SKM-1 treated with dmso at 0.1 percent for 144 hours (cell line): ENCODE measurements at regions not wholly inside any gene's neighbourhood (a gene's known extent, or its start where the extent isn't known, plus 50 kb on each side); places are given as distances from the start of the nearest gene placed in this dataset.

Experiments
- DNase-seq: peaks from one replicate; lab custom pipeline; 2025; ENCODE audit not compliant: unreplicated experiment; lab: John Stamatoyannopoulos, UW

DNA sequence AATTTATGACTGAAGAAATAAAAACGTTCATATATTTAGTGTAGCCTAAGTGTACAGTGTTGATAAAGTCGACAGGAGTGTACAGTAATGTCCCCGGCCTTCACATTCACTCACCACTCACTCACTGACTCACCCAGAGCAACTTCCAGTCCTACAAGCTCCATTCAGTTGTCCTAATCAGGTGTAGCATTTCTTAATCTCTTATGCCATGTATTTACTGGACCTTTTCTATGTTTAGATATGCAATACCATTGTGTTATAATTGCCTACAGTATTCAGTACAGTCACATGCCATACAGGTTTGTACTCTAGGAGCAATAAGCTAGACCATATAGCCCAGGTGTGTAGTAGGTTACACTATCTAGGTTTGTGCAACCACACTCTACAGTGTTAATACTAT is 610.2 kb upstream of the NOX3 start:
- DNase-seq = no peak

DNA sequence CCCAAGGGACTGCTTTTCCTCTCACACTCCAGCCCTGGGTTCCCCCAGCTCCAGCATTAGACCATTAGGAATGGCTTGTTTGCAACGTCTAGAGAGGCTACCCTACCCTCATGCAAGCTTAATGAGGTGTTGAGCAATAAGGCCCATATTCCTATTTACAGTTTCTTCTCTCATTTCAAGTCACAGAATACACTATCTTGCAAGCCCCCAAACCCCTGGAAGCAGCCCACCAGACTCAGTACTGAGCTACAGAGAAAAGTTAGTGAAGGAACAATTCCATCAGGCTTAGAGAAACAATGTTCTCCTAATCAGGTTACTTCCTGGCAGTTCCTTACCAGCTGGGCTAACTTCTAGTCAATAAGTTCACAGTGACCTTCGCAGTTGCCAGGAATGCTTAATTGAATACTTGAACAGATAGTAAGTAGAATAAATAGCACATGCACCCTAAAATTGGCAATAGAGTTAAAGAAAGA is 606.5 kb upstream of the NOX3 start:
- DNase-seq = no peak

DNA sequence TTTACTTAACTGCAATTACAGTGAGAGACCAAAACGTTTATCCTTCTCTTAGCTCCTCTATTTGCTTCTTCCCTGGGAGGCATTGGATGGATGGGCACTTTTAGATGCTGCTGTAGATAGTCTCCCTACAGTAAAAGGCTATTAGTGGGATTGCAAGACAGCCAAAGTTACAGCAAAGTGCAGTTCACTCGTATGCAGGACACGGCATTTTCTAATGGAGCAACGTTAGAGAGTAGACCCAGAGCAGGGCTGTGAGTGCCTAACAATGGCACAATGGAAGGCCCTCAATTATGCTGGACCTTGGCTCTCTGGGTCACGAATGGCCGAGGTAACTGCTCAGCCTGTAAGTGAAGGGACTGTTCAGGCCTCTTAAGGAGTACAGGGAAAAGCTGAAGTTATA is 605.8 kb upstream of the NOX3 start:
- no peak for DNase-seq

DNA sequence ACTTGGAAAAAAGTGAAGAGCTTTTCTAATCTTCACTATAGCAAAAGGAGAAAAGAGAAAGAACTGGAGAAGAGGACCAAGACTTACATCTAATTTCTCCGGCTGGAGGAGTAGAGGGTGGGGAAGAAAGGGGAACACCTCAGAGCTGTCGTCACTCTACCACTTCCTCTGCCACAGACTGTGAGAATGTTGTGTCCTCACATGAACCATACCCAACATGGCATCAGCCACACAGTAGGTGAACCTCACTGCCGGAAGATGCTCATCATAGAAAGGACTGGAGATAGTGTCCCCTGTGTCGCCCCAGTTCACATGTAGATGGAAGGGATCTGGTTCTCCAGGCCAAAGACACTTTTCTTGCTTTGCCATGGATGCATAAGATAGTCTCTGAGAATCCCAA is 604.4 kb upstream of the NOX3 start:
- peak; percentile 41 for DNase-seq

DNA sequence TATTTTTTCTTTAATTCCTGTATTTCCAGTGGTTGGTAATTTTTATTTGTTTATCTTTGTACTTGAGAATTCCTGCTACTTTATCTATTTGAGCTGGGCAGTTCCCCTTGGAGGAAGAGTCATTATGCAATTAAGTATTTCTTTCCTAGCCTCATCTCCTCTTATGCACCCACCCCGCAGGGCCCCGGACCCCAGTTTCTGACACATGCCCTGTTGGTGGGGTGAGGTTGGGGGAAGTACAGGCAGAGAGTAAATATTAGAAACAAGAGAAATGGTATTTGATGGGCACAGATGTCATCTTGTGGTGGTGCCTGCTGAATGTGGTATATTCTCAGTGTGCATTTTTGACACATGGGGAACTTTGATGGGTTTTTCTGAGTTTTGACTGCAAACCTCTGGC is 602.7 kb upstream of the NOX3 start:
- DNase-seq = no peak

DNA sequence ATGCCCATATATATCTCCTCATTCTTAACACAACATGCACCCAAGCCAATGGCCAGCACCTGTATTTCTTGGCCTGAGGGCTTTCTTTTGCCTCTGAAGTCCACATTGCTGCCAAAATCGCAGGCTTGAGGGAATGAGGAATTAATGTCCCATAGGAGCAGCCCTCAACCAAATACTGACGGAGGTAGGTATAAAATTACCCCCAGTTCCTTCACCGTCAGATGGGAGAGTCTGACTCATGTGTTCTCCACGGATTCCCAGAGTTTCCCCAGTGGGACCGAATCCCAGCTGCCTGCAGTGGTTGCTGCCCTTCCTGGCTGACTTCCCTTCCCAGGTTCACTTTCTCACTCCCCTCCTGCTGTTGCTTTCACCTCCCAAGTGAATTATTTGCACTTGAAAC is 602.2 kb upstream of the NOX3 start:
- no peak for DNase-seq

DNA sequence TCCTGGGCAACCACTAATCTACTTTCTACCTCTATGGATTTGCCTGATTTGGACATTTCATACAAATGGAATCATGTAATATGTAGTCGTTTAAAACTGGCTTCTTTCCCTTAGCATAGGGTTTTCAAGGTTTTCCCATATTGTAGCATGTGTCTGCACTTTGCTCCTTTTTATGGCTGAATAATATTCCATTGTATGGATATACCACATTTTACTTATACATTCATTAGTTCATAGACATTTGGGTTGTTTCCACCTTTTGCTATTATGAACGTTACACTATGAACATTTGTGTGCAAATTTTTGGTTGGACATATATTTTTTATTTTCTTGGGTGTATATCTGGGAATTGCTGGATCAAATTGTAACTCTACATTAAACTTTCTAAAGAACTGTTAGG is 600.4 kb upstream of the NOX3 start:
- DNase-seq = no peak

DNA sequence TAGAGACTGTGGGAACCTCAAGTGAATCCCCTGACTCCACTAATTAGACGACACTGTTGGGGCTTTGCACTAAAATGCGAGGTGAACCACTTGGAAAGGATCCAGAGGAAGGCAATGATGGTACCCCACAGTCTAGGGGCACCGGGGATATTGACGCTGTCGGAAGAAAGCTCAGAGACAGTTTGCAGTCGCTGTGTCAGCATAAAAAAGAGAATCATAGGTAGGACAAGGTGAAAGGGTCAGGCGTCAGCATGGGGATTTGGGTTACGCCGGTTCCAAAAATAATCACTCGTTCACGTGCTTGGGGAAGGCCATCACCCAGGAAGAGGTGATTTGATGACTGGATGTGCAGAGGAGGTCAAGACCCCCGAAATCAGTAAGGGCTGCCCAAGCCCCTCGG is 598.0 kb upstream of the NOX3 start:
- DNase-seq = no peak

DNA sequence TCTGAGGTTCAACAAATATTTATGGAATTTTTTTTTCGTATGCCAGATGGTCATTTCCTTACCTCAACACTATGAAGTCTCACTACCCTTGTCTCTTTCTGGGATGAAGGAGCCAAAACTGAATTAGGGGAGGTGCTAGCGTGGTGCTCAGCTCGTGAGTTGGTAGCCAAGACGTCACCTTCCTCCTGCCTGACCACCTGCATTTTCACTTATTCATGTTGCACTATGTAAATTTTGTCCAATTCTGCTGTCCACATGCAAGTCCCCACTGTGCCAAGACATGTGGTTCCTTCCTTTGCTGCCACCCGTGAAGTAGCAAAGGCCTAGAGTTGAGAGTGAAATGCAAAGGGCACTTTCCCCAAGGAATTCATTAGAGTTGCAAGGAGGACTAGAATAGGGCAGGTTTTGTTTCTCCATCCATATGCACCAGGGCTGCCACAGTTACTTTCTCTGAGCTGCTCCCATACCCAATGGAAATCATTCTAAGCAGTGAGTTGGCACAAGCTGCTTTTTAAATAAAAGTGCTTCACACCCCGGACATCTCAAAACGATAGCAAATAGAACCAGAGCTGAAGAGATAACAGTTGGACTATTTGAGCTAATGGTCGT is 591.3 kb upstream of the NOX3 start:
- DNase-seq = no peak

DNA sequence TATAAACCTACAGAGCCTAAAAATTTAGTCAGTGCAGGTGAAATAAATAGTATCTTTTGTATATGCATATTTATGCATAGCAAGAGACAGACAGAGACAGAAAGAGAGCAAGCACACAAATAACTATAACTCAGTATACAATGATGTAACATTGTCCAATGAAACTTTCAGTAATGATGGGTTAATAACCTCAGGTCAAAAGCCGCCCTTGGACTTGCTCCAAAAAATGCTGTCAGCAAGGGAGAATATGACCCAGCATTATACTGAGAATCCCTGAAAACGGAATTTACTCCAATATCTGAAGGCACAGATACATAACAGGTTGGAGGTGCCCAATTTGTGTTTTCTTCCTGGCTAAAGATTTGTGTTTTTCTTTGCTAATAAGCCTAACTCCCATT is 590.6 kb upstream of the NOX3 start:
- DNase-seq = no peak

DNA sequence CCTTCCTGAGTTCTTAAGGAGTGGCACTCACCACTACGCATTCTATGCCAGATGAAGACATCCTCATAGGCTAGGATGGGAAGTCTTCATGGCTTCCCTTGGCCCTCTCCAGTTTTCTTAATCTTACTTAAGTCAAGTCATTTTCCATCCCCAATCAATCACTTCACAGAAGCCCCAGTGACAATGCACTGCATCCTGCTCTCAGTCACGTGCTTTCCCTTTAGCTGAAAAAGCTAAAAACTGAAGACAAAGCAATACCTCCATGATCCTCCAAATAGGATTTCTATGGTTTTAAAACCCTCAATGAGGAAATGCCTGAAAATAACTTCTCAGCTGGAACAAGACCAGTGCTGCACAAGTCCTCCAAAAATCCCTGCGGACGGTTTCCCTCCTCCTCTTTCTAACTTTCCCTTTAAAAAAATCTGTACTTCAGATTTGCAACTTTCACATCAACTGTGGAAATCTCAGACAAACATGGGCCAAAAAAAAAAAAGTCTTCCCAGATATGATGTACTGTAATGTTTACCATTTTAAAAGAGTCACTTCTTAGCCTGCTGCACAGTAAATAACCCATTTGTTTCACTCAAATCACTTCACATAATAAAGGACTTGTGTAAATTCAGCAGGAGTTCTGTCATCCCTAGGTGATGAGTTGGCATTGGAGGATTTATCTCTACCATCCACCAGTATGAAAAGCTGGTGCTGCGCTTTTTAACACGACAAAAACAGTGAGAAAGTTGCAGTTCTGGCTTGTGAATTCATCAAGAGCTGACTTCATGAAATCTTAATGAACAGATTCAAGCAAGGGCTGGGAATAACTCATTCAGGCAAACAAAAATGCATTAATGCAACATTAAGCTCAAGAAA is 590.0 kb upstream of the NOX3 start:
- DNase-seq = no peak

DNA sequence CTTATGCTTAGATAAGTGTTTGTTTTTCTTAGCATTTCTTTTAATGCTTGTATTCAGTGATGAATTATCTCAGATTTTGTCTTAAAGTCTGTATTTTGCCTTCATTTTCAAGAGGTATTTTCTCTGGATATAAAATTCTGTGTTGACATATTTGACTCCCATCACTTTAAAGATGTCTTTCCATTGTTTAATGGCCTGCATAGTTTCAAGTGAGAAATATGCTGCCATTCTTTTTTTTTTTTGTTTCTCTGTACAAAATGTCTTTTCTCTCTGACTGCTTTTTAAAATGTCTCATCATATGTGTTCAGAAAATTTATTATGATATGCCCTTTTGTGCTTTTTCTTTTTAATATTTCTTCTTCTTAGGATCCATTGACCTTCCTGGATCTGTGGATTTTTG is 578.0 kb upstream of the NOX3 start:
- DNase-seq = no peak

DNA sequence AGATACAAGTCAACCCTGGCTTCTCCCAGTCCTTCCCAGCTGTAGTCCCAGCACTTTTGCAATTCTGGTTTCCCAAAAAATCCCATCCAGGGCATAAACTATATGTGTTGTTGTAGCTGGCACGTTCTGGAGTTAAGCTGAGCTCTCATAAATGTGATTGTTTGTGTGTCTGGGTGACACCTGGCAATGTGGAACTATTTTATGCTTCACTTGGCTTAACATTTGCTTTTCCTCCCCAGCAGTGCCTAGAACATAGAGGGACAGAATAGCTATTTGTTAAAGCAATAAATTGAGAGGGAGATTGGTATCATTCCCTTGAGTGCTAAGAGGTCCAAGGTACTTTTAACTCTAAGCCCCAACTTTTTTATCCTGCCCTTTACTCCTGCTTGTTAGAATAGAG is 575.9 kb upstream of the NOX3 start:
- no peak for DNase-seq

DNA sequence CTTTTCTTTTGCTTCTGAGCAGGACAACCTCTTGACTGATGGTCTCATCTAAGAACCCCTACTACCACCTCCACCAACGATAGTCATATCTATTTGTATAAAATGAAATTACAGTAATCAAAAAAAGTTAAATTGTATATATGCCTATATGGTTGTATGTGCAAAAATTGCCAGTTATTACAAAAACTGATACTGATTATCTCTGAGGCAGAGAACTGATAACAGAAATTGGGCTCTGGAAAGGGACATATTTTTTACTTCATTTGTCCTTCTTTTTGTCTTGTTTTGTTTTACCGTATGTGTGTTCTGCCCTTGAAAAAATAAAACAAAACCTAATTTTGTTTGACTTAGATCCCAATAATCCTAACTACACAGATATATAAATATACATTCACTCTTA is 574.4 kb upstream of the NOX3 start:
- no peak for DNase-seq

DNA sequence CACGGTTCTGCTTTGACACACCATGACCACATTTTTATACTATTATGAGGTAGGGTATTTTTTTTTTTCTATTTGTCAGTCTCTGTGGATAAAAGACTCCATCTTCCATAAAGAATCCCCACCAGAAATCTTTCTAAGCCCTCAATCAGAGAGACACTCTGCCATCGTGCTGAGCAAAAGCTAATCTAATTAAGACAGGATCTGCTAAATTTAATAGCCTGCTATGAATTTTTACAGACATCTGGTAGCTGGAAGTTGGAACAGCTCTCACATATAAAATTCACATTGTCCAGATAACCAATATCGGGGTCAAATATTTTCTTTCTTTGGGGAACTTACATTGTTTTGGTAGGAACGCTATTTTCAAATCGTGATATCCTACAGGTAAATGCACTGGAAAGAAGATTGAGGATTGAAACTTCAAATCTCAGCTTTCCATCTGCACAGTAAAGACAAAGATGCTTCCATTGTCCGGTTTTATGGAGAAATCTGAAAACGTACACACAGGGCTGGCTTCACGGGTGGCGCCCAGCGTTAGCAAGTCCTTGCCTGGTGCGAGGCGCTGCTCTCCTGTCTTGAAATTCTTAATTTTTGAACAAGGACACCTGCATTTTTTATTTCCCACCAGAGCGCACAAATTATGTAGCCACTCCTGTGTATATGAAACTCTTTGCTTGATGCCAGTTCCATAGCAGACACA is 573.8 kb upstream of the NOX3 start:
- DNase-seq = no peak

DNA sequence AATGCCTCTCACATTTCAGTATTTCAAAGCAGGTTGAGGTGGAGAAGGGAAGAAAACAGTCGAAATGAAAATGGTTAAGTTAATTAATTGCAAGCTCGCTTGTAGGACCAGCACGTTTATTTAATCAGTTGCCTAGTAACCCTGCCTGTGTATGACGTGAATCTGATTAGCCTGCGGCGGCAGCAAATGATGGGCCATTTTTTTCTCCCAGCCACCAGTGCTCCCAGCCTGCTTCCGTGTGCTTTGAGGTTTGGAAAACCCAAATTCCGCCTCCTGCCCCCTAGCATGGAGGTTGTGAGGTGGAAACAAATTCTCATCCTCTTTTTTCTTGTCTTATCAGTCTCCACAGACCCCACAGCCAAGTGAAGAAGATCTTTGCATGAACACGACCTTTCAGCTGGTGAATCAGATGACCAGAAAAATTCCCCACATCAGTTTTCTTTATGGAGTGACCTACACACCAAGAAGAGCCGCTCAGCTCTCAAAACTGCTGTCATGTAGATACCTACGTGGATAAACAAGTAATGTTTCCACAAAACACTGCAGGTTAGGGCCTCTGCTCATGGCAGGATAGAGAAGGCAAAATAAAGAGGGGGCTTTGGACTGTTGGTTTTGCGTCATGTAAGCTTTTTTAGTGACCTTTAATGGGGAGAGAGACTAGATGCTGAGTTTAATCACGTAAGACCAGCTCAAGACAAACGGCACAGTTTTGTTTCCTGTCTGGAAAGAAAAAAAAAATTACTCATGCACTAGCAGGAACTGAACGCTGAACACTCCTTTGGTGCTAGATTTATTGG is 572.9 kb upstream of the NOX3 start:
- no peak for DNase-seq

DNA sequence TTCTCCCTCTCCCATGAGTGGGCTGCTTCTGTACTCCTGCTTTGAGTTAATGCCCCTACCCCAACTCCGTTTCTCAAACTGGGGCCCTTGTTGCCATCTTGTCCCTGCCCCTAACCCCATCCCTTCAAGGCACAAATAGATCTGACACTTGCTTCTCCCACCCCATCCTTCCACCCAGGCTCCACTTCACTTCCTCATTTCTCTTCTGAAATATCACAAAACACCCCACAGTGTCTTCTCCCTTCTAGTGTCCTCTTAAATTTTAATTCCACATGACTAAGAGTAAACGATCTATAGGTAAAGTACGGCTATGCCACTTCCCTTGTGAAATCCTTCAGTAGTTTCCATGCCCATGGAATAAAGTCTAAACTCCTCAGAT is 571.6 kb upstream of the NOX3 start:
- no peak for DNase-seq

DNA sequence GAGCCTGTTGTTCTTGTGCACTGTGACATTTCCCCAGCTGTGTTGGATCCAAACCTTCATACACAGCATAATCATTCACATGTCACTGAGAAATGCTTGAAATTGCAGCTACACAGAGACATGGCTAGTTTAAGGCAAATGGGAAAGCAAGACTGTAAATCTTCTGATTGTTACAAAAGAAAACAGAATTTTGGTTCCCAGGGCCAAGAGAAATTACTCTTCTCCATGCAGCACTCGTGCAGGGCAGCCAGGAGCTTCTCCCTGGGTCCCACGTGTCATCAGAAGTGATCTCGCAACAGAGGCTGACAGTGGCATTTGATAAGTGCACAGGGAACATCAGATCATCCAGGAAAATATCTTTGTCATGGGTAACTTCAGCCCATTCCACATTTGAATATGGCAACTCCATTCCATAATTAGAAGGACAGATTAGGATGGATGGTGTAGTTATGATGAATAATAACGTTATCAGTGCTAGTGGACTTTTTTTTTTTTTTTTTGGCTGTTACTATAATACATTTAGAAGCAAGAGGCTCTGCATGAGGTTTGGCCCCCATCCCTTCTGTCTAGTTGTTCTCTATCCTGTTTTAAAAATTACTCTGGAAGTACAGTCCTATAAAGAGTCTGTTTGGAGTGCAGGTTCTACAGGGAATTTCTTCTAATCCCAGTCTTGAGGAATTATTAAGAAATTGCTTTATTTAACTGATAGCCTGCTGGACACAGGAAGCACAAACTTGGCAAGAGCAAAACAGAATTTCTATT is 571.0 kb upstream of the NOX3 start:
- DNase-seq = no peak

DNA sequence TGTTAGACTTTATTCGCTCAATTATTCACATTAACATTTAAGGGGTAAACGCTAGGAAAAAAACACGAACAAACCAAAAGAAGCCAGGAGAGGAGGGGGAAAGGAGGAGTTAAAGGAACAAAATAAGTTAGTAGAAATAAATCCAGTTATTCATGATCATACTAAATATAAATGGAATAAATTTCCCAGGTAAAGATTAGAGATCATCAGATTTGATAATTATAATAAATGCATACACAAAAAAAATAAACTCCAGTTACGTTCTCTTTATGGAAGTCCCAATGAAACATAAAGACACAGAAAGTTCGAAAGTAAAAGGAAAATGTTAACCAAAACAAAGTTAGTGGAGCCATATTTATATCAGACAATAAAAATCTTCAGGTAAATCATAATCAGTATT is 568.7 kb upstream of the NOX3 start:
- DNase-seq = no peak

DNA sequence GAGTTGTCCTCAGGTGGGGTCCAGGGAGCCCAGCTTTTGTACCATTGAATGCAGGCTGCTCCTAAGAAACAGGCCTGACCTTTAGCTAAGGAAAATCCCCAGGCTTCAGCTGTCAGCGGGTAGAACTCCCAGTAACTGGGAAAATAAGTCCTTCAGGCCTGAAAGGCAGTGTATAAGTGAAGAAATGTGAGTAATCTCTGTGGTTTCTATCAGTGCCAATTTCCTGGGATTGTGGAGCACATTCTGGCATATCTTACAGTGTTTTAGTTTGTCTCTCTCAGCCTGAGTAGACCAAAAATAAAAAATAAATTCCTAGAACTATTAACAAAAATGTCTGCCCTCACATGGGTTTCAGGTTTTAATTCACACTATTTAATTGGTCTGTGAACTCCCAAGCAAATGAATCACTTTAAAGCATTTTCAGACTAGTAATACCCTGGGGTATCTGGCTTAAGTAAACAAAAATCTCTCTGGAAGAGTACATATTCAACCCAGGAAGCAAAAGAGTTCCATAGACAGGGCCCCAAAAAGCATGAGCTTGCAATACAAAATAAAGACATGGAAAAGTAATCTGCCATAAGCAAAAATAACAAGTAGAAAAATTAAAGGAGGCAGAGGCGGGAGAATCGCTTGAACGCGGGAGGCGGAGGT is 566.2 kb upstream of the NOX3 start:
- DNase-seq = no peak
